Keratinocyte (primary cell): ENCODE measurements at regions not wholly inside any gene's neighbourhood (a gene's known extent, or its start where the extent isn't known, plus 50 kb on each side); places are given as distances from the start of the nearest gene placed in this dataset.

Source experiments
- DNase-seq: peaks from one replicate; pipeline ENCODE4 v3.0.0-alpha.2; 2011; ENCODE audit warnings: low read depth, missing footprints, low spot score
- FAIRE-seq: peaks from 2 replicates; lab custom pipeline; 2011; peaks lifted over from hg19 to GRCh38; lab: Jason Lieb, UNC
- H2AFZ ChIP-seq: 2 replicates; pipeline ENCODE4 v1.6.0; 2012; ENCODE audit warnings: low read length, control low read depth, inconsistent platforms; ENCODE audit not compliant: control insufficient read depth
- H3K27ac ChIP-seq: 2 replicates; pipeline ENCODE4 v1.5.1; 2011; ENCODE audit warnings: low read length; ENCODE audit not compliant: control insufficient read depth, insufficient read depth
- H3K27me3 ChIP-seq: 3 replicates; pipeline ENCODE4 v1.6.0; 2011; ENCODE audit warnings: low read length; ENCODE audit not compliant: control insufficient read depth, insufficient read depth; ENCODE audit errors: extremely low read depth
- H3K36me3 ChIP-seq, 2 experiments: 2 replicates in 1 of 2; 3 replicates in 1 of 2; pipeline ENCODE4 v1.5.1; 2011; ENCODE audit warnings: low read length in 2 of 2, mild to moderate bottlenecking in 1 of 2; ENCODE audit not compliant: control insufficient read depth in 2 of 2, insufficient read depth in 2 of 2; ENCODE audit errors: extremely low read depth in 1 of 2
- H3K4me1 ChIP-seq: 3 replicates; pipeline ENCODE4 v1.5.1; 2011; ENCODE audit warnings: low read length; ENCODE audit not compliant: control insufficient read depth, insufficient read depth; ENCODE audit errors: extremely low read depth
- H3K4me2 ChIP-seq: 3 replicates; pipeline ENCODE4 v1.6.0; 2011; ENCODE audit warnings: low read depth, low read length; ENCODE audit not compliant: control insufficient read depth, insufficient read depth; ENCODE audit errors: extremely low read depth
- H3K4me3 ChIP-seq, 3 experiments: fragments of 200-600 bp in 1 of 3; sonication (generic) in 1 of 3; 2 replicates in 2 of 3; 3 replicates in 1 of 3; pipeline ENCODE4 v1.5.1; 2011 to 2016; ENCODE audit warnings: low read length in 3 of 3, mild to moderate bottlenecking in 3 of 3, control low read depth in 2 of 3, inconsistent platforms in 1 of 3, low read depth in 1 of 3, mixed read lengths in 1 of 3, mixed run types in 1 of 3, moderate library complexity in 1 of 3; ENCODE audit not compliant: control insufficient read depth in 2 of 3, insufficient read depth in 2 of 3; ENCODE audit errors: extremely low read depth in 1 of 3
- H3K79me2 ChIP-seq: 2 replicates; pipeline ENCODE4 v1.6.0; 2012; ENCODE audit warnings: low read length; ENCODE audit not compliant: control insufficient read depth, insufficient read depth
- H3K9ac ChIP-seq: 3 replicates; pipeline ENCODE4 v1.6.0; 2011; ENCODE audit warnings: low read length; ENCODE audit not compliant: control insufficient read depth, insufficient read depth; ENCODE audit errors: extremely low read depth
- H3K9me1 ChIP-seq: 3 replicates; pipeline ENCODE4 v1.6.0; 2011; ENCODE audit warnings: low read length; ENCODE audit not compliant: control insufficient read depth, insufficient read depth; ENCODE audit errors: extremely low read depth
- H3K9me3 ChIP-seq: 2 replicates; pipeline ENCODE4 v1.5.1; 2012; ENCODE audit warnings: low read depth, low read length; ENCODE audit not compliant: control insufficient read depth
- H4K20me1 ChIP-seq: 3 replicates; pipeline ENCODE4 v1.6.0; 2011; ENCODE audit warnings: low read length; ENCODE audit not compliant: control insufficient read depth, insufficient read depth; ENCODE audit errors: extremely low read depth
- EZH2 ChIP-seq: IDR thresholded peaks from one replicate; pipeline ENCODE4 v1.6.1; 2012; ENCODE audit warnings: inconsistent platforms, mild to moderate bottlenecking, low read length, moderate library complexity
- dilution Hi-C: fragments of 300-500 bp; cut with MboI; formaldehyde crosslinking; loops from one replicate; pipeline ENCODE4 v1.7.0; 2020; ENCODE audit warnings: low sequenced_read_pairs; ENCODE audit not compliant: extremely low pct_ligation_motif_present
- TF ChIP-seq, protein P1 (sequence below), 3 experiments: IDR thresholded peaks in 1 of 3; conservative IDR thresholded peaks in 1 of 3; optimal IDR thresholded peaks in 1 of 3; 2 replicates in 2 of 3; 3 replicates in 1 of 3; pipeline versions ENCODE3 to v1.5.1; 2011; ENCODE audit warnings: low read length in 3 of 3, mild to moderate bottlenecking in 3 of 3, moderate library complexity in 2 of 3, control low read depth in 1 of 3, inconsistent platforms in 1 of 3; ENCODE audit not compliant: insufficient read depth in 2 of 3; ENCODE audit errors: extremely low read depth in 1 of 3

DNA sequence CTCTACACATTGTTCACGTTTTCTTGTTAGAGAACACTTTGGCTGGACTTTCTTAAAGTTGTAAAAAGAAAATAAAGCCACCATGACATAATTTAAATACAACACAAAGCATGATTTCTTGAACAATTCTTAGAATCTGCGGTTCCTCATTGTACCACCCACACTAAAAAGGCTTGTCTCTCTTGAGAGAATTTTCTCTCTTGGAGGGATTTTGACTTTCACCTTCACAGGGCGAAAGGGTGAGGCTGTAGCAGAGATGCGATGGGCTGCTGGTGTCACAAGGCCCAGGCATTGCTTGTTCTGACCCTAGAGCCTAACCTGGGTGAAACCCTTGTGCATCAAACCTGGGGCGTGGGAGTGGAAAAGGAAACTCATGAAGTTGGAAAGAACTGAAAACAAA, 122.7 kb upstream of the RIPOR2 start:
- H2AFZ ChIP-seq: no peak overlapping the region
- no peaks in the 10 kb centered on the region for H3K9me1 ChIP-seq
- no peak overlapping the region for H3K27ac ChIP-seq
- H3K79me2 ChIP-seq: no peaks in the 10 kb centered on the region
- dilution Hi-C loops: no loop called here
- no peak overlapping the region for H3K4me2 ChIP-seq
- FAIRE-seq: no peak
- no peak for TF ChIP-seq EZH2
- TF ChIP-seq, protein P1, sequence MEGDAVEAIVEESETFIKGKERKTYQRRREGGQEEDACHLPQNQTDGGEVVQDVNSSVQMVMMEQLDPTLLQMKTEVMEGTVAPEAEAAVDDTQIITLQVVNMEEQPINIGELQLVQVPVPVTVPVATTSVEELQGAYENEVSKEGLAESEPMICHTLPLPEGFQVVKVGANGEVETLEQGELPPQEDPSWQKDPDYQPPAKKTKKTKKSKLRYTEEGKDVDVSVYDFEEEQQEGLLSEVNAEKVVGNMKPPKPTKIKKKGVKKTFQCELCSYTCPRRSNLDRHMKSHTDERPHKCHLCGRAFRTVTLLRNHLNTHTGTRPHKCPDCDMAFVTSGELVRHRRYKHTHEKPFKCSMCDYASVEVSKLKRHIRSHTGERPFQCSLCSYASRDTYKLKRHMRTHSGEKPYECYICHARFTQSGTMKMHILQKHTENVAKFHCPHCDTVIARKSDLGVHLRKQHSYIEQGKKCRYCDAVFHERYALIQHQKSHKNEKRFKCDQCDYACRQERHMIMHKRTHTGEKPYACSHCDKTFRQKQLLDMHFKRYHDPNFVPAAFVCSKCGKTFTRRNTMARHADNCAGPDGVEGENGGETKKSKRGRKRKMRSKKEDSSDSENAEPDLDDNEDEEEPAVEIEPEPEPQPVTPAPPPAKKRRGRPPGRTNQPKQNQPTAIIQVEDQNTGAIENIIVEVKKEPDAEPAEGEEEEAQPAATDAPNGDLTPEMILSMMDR (optimal IDR thresholded peaks at IDR 0.05 in 1 of 3, IDR thresholded peaks at IDR 0.05 in 1 of 3, conservative IDR thresholded peaks at IDR 0.05 in 1 of 3; ENCODE audit: extremely low read depth in 1 of 3, insufficient read depth in 2 of 3, low read length in 3 of 3): no peak
- H3K4me1 ChIP-seq: no peaks in the 10 kb centered on the region
- no peak overlapping the region for H3K4me3 ChIP-seq
- no peaks in the 10 kb centered on the region for H3K27me3 ChIP-seq
- no peaks in the 10 kb centered on the region for H3K9me3 ChIP-seq
- H3K36me3 ChIP-seq: no peaks in the 10 kb centered on the region
- no peak for DNase-seq
- no peaks in the 10 kb centered on the region for H4K20me1 ChIP-seq
- no peak overlapping the region for H3K9ac ChIP-seq

DNA sequence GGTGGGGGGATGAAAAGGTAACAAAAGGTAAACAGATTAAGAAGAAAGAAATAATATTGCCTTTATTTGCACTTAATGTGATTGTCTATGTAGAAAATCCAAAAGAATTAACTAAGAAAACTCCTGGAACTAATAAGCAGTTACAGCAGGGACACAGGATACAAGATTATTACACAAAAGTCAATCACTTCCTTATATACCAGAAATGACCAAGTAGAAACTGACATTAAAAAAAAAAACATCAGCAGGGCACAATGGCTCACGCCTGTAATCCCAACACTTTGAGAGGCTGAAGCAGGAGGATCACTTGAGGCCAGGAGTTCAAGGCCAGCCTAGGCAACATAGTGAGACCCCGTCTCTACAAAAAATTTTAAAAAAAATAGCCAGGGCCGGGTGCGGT, 123.2 kb upstream of the RIPOR2 start:
- FAIRE-seq (no peak), DNase-seq (no peak)
- no peak overlapping the region for H3K27ac ChIP-seq
- dilution Hi-C loops: no loop called here
- H3K4me1 ChIP-seq: no peaks in the 10 kb centered on the region
- H3K9ac ChIP-seq: no peak overlapping the region
- H3K27me3 ChIP-seq: no peaks in the 10 kb centered on the region
- no peaks in the 10 kb centered on the region for H3K9me1 ChIP-seq
- TF ChIP-seq EZH2: no peak
- no peaks in the 10 kb centered on the region for H4K20me1 ChIP-seq
- no peak overlapping the region for H2AFZ ChIP-seq
- H3K36me3 ChIP-seq: no peaks in the 10 kb centered on the region
- no peaks in the 10 kb centered on the region for H3K79me2 ChIP-seq
- no peaks in the 10 kb centered on the region for H3K9me3 ChIP-seq
- H3K4me3 ChIP-seq: no peak overlapping the region
- H3K4me2 ChIP-seq: no peak overlapping the region

DNA sequence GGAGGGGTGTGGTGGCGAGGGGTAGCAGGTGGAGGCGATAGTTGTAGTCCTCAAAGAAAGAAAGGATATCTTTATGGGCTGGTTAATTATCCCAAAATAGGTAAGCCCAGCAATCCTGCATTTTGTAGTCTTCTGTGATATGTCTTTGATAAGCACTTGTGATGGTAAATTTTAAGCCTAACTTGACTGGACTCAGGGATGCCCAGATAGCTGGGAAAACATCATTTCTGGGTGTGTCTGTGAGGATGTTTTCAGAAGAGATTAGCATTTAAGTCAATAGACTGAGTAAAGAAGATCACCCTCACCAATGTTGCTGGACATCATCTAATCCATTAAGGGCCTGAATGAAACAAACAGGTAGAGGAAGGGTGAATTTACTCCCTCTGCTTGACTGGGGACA, 124.8 kb upstream of the RIPOR2 start:
- Histone ChIP-seq H3K79me2 (no peaks in the 10 kb centered on the region), H3K4me3 (no peak overlapping the region), H4K20me1 (no peaks in the 10 kb centered on the region), H3K9ac (no peak overlapping the region), H3K27me3 (no peaks in the 10 kb centered on the region), H3K9me1 (no peaks in the 10 kb centered on the region), H3K9me3 (no peaks in the 10 kb centered on the region), H3K27ac (no peak overlapping the region), H3K4me1 (no peaks in the 10 kb centered on the region), H2AFZ (no peak overlapping the region), H3K4me2 (no peak overlapping the region), H3K36me3 (no peaks in the 10 kb centered on the region)
- FAIRE-seq: no peak
- DNase-seq: no peak
- dilution Hi-C loops: no loop called here
- TF ChIP-seq EZH2: no peak
- TF ChIP-seq, protein P1 (optimal IDR thresholded peaks at IDR 0.05 in 1 of 3, IDR thresholded peaks at IDR 0.05 in 1 of 3, conservative IDR thresholded peaks at IDR 0.05 in 1 of 3; ENCODE audit: extremely low read depth in 1 of 3, insufficient read depth in 2 of 3, low read length in 3 of 3): no peak
